ENCODE measurements at regions not wholly inside any gene's neighbourhood (a gene's known extent, or its start where the extent isn't known, plus 50 kb on each side); places are given as distances from the start of the nearest gene placed in this dataset.
"Not testable (repeated sequence)": the region's sequence is repeated elsewhere in the genome, so short reads cannot be mapped to it uniquely, and the experiment has no call there.

DNA sequence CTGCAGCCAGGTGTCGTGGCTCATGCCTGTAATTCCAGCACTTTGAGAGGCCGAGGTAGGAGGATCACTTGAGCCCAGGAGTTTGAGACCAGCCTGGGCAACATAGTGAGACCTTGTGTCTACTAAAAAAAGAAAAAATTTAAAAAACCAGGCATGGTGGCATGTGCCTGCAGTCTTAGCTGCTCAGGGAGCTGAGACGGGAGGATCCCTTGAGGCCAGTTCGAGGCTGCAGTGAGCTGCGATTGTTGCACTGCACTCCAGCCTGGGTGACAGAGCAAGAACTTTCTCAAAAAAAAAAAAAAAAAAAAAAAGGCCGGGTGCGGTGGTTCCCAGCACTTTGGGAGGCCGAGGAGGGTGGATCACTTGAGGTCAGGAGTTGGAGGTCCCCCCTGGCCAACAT is 85.5 kb upstream of the CLDN5 start:
- TF ChIP-seq, protein P1, sequence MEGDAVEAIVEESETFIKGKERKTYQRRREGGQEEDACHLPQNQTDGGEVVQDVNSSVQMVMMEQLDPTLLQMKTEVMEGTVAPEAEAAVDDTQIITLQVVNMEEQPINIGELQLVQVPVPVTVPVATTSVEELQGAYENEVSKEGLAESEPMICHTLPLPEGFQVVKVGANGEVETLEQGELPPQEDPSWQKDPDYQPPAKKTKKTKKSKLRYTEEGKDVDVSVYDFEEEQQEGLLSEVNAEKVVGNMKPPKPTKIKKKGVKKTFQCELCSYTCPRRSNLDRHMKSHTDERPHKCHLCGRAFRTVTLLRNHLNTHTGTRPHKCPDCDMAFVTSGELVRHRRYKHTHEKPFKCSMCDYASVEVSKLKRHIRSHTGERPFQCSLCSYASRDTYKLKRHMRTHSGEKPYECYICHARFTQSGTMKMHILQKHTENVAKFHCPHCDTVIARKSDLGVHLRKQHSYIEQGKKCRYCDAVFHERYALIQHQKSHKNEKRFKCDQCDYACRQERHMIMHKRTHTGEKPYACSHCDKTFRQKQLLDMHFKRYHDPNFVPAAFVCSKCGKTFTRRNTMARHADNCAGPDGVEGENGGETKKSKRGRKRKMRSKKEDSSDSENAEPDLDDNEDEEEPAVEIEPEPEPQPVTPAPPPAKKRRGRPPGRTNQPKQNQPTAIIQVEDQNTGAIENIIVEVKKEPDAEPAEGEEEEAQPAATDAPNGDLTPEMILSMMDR (IDR thresholded peaks at IDR 0.05; ENCODE audit: low read depth, low read length), result not testable (repeated sequence)
- TF ChIP-seq POLR2A (IDR thresholded peaks at IDR 0.05; ENCODE audit: extremely low read depth, insufficient read length); MYC (IDR thresholded peaks at IDR 0.05; ENCODE audit: low read depth, low read length): not testable (repeated sequence)
- TF ChIP-seq, protein P2, sequence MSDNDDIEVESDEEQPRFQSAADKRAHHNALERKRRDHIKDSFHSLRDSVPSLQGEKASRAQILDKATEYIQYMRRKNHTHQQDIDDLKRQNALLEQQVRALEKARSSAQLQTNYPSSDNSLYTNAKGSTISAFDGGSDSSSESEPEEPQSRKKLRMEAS (IDR thresholded peaks at IDR 0.05; ENCODE audit: low read depth, low read length), result not testable (repeated sequence)

Data from NB4 (cell line).